ENCODE measurements at regions not wholly inside any gene's neighbourhood (a gene's known extent, or its start where the extent isn't known, plus 50 kb on each side); places are given as distances from the start of the nearest gene placed in this dataset.

GRCh38 chr2:223437788-223438187 is 164.4 kb downstream of the SCG2 start:
- TF ChIP-seq, protein P1, sequence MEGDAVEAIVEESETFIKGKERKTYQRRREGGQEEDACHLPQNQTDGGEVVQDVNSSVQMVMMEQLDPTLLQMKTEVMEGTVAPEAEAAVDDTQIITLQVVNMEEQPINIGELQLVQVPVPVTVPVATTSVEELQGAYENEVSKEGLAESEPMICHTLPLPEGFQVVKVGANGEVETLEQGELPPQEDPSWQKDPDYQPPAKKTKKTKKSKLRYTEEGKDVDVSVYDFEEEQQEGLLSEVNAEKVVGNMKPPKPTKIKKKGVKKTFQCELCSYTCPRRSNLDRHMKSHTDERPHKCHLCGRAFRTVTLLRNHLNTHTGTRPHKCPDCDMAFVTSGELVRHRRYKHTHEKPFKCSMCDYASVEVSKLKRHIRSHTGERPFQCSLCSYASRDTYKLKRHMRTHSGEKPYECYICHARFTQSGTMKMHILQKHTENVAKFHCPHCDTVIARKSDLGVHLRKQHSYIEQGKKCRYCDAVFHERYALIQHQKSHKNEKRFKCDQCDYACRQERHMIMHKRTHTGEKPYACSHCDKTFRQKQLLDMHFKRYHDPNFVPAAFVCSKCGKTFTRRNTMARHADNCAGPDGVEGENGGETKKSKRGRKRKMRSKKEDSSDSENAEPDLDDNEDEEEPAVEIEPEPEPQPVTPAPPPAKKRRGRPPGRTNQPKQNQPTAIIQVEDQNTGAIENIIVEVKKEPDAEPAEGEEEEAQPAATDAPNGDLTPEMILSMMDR (IDR thresholded peaks at IDR 0.05), result no peak
- TF ChIP-seq POLR2A (IDR thresholded peaks at IDR 0.05), result no peak
